SKM-1 (cell line): ENCODE measurements at regions not wholly inside any gene's neighbourhood (a gene's known extent, or its start where the extent isn't known, plus 50 kb on each side); places are given as distances from the start of the nearest gene placed in this dataset.
"Not testable (repeated sequence)": the region's sequence is repeated elsewhere in the genome, so short reads cannot be mapped to it uniquely, and the experiment has no call there.

Experiments used
- DNase-seq: peaks from one replicate; lab custom pipeline; 2025; ENCODE audit not compliant: unreplicated experiment; lab: John Stamatoyannopoulos, UW

DNA sequence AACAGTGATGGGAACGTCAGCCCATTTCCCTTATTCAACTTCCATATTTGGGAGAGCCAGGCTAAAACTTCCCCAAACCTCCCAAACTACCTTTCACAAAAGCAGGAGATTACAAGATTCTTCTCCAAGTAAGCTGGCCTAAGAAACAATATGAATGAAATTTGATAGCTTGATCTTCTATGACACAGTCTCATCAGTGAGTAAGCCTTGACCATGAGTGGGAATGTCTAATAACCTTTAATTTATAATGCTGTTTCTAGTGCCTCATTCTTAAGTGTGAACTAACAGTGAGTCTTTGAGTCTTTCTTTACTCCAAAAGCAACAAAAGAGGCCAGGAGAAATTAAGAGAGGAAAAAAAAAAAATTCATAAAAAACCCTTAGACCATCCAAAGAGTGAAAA is 1379.9 kb downstream of the EFNA5 start:
- no peak for DNase-seq

DNA sequence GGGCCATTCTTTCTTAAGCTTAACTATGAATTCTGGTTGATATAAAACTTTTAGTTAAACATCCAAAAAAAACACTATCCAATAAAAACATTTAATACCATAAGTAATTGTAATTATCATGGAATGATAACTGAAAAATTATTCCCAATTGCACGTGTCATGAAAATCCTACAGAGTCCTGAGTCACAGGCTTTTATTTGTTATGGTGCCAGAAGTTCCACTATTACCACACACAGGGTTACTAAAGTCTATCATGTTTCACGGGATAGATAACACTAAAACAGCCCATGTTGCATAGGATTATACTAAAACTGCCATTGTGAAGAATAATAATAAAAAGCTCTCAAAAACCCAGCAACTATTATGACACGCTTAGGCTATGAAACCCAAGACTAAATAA is 1381.8 kb downstream of the EFNA5 start:
- no peak for DNase-seq

DNA sequence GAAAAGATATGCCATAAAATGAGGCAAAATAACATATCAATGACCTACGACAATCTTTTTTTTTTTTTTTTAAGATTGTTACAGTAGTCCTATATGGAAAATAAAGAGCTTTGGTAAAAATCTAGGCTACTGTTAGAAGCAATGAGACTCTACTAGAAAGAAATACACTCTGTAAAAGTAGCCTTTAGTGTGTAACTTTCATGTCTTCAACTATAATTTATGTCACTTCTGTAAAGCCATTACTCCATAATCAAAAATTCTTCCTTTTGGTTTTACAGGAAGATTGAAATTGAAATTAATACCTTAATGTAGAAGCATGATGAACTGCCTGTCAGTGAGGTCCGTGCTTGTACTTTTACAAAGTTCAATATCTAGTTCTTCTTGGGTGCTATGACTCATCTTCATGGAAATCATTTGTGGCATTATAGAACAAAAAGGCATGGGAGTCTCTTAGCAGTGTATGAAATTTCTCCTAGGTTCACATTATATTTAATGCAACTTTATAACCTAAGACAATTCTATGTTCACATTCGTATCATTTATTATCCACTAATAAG is 1393.1 kb downstream of the EFNA5 start:
- DNase-seq = no peak

DNA sequence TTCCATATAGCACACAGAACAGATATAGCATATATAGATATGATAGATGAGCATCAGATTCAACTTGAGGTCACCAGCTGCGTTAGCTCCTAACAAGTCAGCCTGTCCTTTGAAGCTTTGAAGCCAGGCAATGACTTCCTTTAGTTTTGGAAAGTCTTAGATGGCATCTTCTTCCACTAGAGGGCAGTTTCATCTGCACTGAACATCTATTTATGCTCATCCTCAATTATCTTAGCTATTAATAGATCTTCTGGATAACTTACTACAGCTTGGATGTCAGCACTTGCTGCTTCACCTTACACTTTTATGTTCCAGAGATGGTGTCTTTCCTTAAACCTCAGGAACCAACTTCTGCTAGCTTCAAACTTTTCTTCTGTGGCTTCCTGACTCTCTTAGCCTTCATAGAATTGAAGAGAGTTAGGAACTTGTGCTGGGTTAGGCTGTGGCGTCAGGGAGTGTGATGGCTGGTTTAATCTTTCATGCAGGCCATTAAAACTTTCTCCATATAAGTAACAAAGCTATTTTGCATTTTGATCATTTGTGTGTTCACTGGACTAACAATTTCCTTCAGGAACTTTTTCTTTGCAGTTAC is 1401.4 kb downstream of the EFNA5 start:
- no peak for DNase-seq

DNA sequence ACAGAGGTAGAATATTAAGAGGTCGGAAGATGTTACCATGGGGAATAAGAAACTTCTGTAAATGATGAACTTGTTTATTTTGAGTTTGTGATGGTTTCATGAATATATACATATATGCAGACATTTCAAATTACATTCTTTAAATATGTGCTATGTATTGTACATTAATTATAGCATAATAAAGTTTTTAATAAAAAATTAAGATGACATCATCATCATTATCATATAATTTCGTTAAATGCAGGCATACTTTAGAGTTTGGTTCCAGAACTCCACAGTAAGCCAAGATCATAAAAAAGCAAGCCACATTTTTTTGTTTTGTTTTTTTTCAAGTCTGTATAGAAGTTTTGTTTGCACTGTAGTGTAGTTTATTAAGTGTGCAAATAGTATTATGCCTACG is 1403.5 kb downstream of the EFNA5 start:
- no peak for DNase-seq

DNA sequence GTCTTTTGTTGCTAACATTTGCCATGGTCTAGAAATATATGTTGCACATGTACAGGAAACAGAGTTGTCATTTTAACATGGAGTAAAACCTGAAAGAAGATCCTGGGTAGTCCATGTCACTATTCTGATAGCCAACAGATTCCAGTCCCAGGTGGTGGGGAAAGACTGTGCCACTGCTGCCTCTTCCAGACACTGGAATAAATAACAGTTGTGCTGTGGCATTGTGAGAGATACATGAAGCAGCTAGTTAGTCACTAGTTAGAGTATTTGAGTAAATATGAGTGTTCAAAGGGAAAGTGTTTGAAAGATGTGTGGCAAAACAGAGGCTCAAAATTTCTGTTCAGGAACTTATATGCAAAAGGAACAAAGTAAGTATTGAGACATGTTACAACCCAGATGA is 1408.3 kb downstream of the EFNA5 start:
- DNase-seq = no peak

DNA sequence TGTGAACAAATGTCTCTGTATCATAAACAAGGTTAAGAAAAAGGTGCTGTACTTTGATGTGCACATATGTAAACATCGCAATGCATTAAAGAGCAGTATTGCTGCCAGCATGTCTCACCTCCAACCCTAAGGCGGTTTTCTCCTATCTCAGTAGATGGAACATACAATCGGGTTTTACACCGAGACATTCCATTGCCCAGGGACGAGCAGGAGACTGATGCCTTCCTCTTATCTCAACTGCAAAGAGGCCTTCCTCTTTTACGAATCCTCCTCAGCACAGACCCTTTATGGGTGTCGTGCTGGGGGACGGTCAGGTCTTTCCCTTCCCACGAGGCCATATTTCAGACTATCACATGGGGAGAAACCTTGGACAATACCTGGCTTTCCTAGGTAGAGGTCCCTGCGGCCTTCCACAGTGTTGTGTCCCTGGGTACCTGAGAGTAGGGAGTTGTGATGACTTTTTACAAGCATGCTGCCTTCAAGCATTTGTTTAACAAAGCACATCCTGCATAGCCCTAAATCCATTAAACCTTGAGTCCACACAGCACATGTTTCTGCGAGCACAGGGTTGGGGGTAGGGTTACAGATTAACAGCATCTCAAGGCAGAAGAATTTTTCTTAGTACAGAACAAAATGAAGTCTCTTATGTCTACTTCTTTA is 1411.2 kb downstream of the EFNA5 start:
- not testable (repeated sequence) for DNase-seq

DNA sequence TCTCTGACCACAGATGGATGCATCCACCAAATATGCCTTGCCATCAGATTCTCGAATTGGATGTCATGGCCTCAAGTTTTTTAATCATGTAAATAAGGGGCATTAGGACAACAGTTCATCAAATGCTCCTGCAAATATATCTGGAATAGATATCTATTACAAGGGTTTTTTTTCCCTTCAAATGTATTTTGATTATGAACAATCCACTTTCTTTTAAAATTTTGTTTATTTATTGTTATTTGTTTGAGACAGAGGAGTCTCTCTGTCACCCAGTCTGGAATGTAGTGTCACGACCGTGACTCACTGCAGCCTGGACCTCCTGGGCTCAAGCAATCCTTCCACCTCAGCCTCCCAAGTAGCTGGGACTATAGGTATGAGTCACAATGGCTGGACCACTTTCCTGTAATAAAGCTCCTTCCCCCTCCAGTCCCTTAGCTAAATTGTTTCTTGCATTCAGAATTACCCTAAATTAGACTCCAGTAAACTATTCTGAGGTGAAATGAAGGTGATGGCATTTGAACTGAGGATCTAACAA is 1412.1 kb downstream of the EFNA5 start:
- no peak for DNase-seq

GRCh38 chr5:106254784-106255183 is 1416.0 kb downstream of the EFNA5 start:
- DNase-seq = no peak

DNA sequence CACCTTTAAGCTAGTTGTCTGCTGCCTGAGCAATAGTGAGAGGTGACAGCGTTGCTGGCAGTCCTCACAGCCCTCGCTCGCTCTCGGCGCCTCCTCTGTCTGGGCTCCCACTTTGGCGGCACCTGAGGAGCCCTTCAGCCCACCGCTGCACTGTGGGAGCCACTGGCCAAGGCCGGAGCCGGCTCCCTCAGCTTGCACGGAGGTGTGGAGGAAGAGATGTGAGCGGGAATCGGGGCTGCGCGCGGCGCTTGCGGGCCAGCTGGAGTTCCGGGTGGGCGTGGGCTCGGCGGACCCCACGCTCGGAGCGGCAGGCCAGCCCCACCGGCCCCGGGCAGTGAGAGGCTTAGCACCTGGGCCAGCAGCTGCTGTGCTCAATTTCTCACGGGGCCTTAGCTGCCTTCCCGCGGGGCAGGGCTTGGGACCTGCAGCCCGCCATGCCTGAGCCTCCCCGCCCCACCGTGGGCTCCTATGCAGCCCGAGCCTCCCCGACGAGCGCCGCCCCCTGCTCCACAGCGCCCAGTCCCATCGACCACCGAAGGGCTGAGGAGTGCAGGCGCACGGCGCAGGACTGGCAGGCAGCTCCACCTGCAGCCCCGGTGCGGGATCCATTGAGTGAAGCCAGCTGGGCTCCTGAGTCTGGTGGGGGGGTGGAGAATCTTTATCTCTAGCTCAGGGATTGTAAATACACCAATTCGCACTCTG is 1424.5 kb downstream of the EFNA5 start:
- not testable (repeated sequence) for DNase-seq

DNA sequence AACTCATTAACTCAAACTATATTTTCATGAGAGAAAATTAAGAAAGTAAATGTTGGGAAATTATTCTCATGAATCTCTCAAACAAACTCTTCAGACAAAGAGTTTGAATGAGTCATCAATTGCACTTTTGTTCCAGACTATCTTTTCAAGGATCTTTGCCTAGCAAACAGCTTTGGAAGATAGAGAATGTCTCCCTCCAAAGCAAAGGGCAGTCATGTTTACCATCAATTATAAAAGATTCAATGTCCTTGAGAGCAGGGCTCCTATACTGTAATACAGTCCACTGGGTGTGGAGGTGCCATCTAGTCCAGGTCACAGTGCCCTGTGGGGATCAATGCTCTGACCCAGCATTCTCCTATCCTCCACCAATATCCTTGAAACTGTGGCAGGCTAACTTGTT is 1429.3 kb downstream of the EFNA5 start:
- DNase-seq = no peak

DNA sequence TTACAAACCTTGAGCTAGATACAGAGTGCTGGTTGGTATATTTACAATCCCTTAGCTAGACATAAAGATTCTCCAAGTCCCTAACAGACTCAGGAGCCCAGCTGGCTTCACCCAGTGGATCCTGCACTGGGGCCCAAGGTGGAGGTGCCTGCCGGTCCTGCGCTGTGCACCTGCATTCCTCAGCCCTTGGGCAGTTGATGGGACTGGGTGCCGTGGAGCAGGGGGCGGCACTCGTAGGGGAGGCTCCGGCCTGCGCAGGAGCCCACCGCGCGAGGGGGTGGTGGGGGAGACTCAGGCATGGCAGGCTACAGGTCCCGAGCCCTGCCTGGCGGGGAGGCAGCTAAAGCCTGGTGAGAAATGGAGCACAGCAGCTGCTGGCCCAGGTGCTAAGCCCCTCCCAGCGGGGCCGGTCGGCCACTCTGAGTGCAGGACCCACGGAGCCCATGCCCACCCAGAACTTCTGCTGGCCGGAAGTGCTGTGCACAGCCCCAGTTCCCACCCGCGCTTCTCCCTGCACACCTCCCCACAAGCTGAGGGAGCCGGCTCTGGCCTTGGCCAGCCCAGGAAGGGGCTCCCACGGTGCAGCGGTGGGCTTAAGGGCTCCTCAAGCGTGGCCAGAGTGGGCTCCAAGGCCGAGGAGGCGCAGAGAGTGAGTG is 1464.7 kb downstream of the EFNA5 start:
- no peak for DNase-seq

GRCh38 chr5:106202035-106202434 is 1468.7 kb downstream of the EFNA5 start:
- DNase-seq = no peak

DNA sequence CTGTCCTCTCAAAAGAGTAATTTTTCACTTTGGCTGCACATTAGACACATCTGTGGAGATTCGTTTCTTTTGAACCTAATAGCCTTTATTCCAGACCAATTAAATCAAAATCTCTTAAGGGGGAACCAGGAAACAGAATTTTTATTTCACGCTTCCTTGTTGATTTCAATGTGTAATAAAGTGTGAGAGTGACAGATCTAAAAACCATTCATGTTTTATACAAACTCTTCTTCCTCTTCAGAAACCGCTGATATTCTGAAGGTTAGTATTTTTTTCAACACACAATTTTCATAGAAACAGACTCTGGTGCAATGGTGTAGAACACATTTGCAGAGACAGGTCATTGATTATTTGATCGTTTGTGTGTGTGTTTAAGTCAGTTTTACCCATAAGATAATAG is 1469.8 kb downstream of the EFNA5 start:
- no peak for DNase-seq

DNA sequence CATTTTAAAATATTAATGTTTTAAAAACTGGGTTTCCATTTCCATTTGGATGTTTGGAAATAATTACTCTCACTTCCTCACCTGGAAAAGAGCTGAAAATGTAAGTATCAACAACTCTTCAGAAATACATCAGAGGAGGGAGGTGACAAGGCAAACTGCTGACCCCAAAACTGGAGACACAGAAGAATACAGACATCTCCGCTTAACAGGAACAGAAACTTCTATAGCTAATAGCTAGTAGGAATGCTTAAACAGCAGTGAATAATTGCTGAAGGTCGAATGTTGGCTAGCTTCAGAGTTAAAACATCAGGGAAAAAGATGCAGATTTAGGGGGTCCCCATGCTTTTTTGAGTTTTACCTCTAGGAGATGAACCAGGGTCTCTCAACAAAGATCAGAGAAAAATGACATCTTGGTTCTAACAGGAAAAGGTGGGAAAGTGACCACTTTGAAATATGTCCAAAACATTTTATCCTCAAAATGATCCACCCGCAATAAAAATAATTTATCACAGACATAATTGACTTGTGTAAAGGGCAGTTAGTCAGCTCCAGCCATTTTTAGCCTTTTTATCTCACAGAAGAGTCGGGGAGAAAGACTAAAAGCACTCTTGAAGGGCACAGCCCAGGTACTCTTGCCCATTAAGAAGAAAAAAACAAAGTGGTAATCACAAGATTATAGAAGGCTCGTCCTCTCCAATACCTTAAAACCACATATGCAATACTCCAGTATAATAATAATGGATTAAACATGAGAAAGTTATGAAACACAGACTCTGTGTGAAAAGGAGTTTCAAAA is 1474.9 kb downstream of the EFNA5 start:
- no peak for DNase-seq

DNA sequence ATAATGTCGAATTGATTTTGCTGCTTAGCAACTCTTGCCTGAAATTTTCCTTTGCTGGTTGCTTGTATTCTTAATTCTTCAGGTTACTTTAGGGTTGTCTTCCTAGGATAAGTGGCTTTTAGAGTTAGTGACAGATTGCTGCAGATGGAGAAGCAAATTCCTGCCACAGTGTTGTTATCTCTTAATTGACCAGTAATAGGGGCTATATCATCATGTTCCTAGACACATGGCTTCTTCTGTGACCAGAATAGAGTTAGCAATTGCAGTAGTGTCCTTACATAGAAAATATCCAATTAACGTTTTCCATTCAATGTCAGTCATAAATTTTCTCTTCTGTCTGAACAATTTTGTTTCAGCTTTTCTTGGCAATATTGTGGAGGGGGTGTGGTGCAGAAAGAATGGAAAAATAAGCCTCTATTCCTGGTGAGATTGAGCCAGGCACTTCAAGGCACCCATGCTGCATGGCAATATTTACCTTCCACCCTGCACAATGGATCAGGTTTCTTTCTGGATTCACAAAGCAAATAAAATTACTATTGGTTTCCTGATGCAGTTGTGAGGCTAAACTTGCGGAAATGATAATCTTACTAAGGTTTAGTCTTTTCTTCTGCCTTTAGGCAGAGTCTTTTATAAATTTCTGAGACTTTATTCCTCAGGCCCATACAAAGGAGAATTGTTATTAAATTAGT is 1481.5 kb downstream of the EFNA5 start:
- no peak for DNase-seq

GRCh38 chr5:106185661-106186081 is 1485.1 kb downstream of the EFNA5 start:
- no peak for DNase-seq

- no peak for DNase-seq
These were observed 1495.8 kb downstream of the EFNA5 start for GRCh38 chr5:106174903-106175302.

- no peak for DNase-seq
These were observed 1497.8 kb downstream of the EFNA5 start for GRCh38 chr5:106172681-106173532.
